ENCODE measurements at regions not wholly inside any gene's neighbourhood (a gene's known extent, or its start where the extent isn't known, plus 50 kb on each side); places are given as distances from the start of the nearest gene placed in this dataset.
"Not testable (repeated sequence)": the region's sequence is repeated elsewhere in the genome, so short reads cannot be mapped to it uniquely, and the experiment has no call there.

- CTCF ChIA-PET = no interaction called here
- POLR2A ChIA-PET = no interaction called here
Observed at GRCh38 chr10:64130152-64130551, 609.0 kb downstream of the REEP3 start.

- CTCF ChIA-PET = no interaction called here
- POLR2A ChIA-PET = no interaction called here
Observed at GRCh38 chr10:64134676-64135075, 613.5 kb downstream of the REEP3 start.

GRCh38 chr10:64142395-64142794 is 621.2 kb downstream of the REEP3 start:
- POLR2A ChIA-PET = no interaction called here
- CTCF ChIA-PET = no interaction called here

GRCh38 chr10:64148607-64149006 is 627.4 kb downstream of the REEP3 start:
- POLR2A ChIA-PET = no interaction called here
- CTCF ChIA-PET = no interaction called here

- ChIA-PET POLR2A (no interaction called here), CTCF (no interaction called here)
Observed at GRCh38 chr10:64156166-64156565, 635.0 kb downstream of the REEP3 start.

- POLR2A ChIA-PET = no interaction called here
- CTCF ChIA-PET = no interaction called here
Observed at GRCh38 chr10:64158551-64158950, 637.4 kb downstream of the REEP3 start.

- CTCF ChIA-PET = no interaction called here
- POLR2A ChIA-PET = no interaction called here
Observed at GRCh38 chr10:64159910-64160872, 639.0 kb downstream of the REEP3 start.

GRCh38 chr10:64170791-64171190 is 649.6 kb downstream of the REEP3 start:
- CTCF ChIA-PET = no interaction called here
- POLR2A ChIA-PET = no interaction called here

- CTCF ChIA-PET = no interaction called here
- POLR2A ChIA-PET = no interaction called here
Observed at GRCh38 chr10:64173826-64174225, 652.6 kb downstream of the REEP3 start.

- POLR2A ChIA-PET = no interaction called here
- CTCF ChIA-PET = no interaction called here
Observed at GRCh38 chr10:64174666-64175255, 653.6 kb downstream of the REEP3 start.

GRCh38 chr10:64175271-64175962 is 654.2 kb downstream of the REEP3 start:
- CTCF ChIA-PET = no interaction called here
- POLR2A ChIA-PET = no interaction called here

- ChIA-PET CTCF (no interaction called here), POLR2A (no interaction called here)
Observed at GRCh38 chr10:64182671-64183070, 661.5 kb downstream of the REEP3 start.

- POLR2A ChIA-PET = no interaction called here
- CTCF ChIA-PET = no interaction called here
Observed at GRCh38 chr10:64191286-64191685, 670.1 kb downstream of the REEP3 start.

- ChIA-PET CTCF (no interaction called here), POLR2A (no interaction called here)
Observed at GRCh38 chr10:64196638-64197315, 675.6 kb downstream of the REEP3 start.

GRCh38 chr10:64201936-64202335 is 680.7 kb downstream of the REEP3 start:
- ChIA-PET POLR2A (no interaction called here), CTCF (no interaction called here)

GRCh38 chr10:64204504-64204903 is 683.3 kb downstream of the REEP3 start:
- CTCF ChIA-PET, POLR2A ChIA-PET: not testable (repeated sequence)

- CTCF ChIA-PET = no interaction called here
Observed at GRCh38 chr10:64206409-64206808, 685.2 kb downstream of the REEP3 start.

GRCh38 chr10:64209561-64209960 is 688.4 kb downstream of the REEP3 start:
- CTCF ChIA-PET = no interaction called here
- POLR2A ChIA-PET = no interaction called here

More at GRCh38 chr10:64206409-64206808, 685.2 kb downstream of the REEP3 start:
- POLR2A ChIA-PET = no interaction called here

GRCh38 chr10:64210211-64210610 is 689.0 kb downstream of the REEP3 start:
- ChIA-PET POLR2A (no interaction called here), CTCF (no interaction called here)

GRCh38 chr10:64211466-64211865 is 690.3 kb downstream of the REEP3 start:
- ChIA-PET CTCF (no interaction called here), POLR2A (no interaction called here)

GRCh38 chr10:64215088-64215487 is 693.9 kb downstream of the REEP3 start:
- POLR2A ChIA-PET = no interaction called here
- CTCF ChIA-PET = no interaction called here
